Sigmoid colon (tissue), 3 donors: ENCODE measurements at regions not wholly inside any gene's neighbourhood (a gene's known extent, or its start where the extent isn't known, plus 50 kb on each side); places are given as distances from the start of the nearest gene placed in this dataset.

Experiments
- POLR2A ChIP-seq, 2 donors: fragments of 450-650 bp; IDR thresholded peaks; one replicate each; pipeline ENCODE4 v1.6.1; 2016; ENCODE audit warnings: antibody characterized with exemption in 2 of 2, mild to moderate bottlenecking in 2 of 2, moderate library complexity in 2 of 2
- TF ChIP-seq, protein P1 (sequence below), 4 experiments: fragments of 450-650 bp in 3 of 4; fragments of 200-600 bp in 1 of 4; IDR thresholded peaks; one replicate each; pipeline ENCODE4 v1.5.1; 2016 to 2019; ENCODE audit warnings: antibody characterized with exemption in 4 of 4, mild to moderate bottlenecking in 3 of 4, moderate library complexity in 2 of 4

DNA sequence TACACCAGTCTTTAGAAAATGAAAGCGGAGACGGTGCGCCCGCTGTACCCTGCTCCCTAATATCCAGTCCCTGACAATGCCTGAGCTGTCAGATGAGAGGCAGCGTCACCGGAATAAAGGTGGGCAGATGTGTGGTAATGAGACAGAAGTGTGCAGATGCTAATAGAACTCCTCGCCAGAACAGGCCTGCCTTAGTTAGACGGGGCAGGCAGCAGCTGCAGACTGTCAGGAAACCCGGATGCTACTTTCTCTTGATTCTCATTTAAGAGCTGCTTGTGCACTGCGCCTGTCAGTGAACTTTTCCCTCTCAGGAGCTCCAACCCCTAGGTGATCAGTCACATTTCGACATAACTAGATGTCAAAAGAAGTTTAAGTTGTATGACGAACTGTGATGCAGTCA lies 221.8 kb upstream of the IRX3 start:
- no peak for TF ChIP-seq POLR2A (IDR thresholded peaks at IDR 0.05)
- TF ChIP-seq, protein P1, sequence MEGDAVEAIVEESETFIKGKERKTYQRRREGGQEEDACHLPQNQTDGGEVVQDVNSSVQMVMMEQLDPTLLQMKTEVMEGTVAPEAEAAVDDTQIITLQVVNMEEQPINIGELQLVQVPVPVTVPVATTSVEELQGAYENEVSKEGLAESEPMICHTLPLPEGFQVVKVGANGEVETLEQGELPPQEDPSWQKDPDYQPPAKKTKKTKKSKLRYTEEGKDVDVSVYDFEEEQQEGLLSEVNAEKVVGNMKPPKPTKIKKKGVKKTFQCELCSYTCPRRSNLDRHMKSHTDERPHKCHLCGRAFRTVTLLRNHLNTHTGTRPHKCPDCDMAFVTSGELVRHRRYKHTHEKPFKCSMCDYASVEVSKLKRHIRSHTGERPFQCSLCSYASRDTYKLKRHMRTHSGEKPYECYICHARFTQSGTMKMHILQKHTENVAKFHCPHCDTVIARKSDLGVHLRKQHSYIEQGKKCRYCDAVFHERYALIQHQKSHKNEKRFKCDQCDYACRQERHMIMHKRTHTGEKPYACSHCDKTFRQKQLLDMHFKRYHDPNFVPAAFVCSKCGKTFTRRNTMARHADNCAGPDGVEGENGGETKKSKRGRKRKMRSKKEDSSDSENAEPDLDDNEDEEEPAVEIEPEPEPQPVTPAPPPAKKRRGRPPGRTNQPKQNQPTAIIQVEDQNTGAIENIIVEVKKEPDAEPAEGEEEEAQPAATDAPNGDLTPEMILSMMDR (IDR thresholded peaks at IDR 0.05) = no peak
